ENCODE measurements at regions not wholly inside any gene's neighbourhood (a gene's known extent, or its start where the extent isn't known, plus 50 kb on each side); places are given as distances from the start of the nearest gene placed in this dataset.
"Not testable (repeated sequence)": the region's sequence is repeated elsewhere in the genome, so short reads cannot be mapped to it uniquely, and the experiment has no call there.

- H3K36me3 Mint-ChIP-seq, result peaks cover 2% of the 10 kb centered on the region
- H3K27ac Mint-ChIP-seq, result peak overlapping the region in 1 of 3 donors; percentile 63
- H3K4me1 Mint-ChIP-seq, result peaks cover 5% of the 10 kb centered on the region in 3 donors
- H3K27me3 Mint-ChIP-seq, result peaks cover 13% of the 10 kb centered on the region
- no peaks in the 10 kb centered on the region for H3K9me3 Mint-ChIP-seq
- no peak overlapping the region for H3K4me3 Mint-ChIP-seq
These were observed 71.1 kb upstream of the TMEM97 start for GRCh38 chr17:28247671-28248555.

GRCh38 chr17:28249706-28250105 lies 69.3 kb upstream of the TMEM97 start:
- peaks cover 5% of the 10 kb centered on the region in 3 donors for H3K4me1 Mint-ChIP-seq
- H3K27me3 Mint-ChIP-seq, result peaks cover 17% of the 10 kb centered on the region
- H3K4me3 Mint-ChIP-seq, result peak overlapping the region in 1 of 4 donors; percentile 12
- no peaks in the 10 kb centered on the region for H3K9me3 Mint-ChIP-seq
- peaks cover 2% of the 10 kb centered on the region for H3K36me3 Mint-ChIP-seq
- no peak overlapping the region for H3K27ac Mint-ChIP-seq

GRCh38 chr17:28252436-28252835 lies 66.6 kb upstream of the TMEM97 start:
- peaks cover 23% of the 10 kb centered on the region for H3K27me3 Mint-ChIP-seq
- peaks cover 2% of the 10 kb centered on the region for H3K36me3 Mint-ChIP-seq
- no peak overlapping the region for H3K27ac Mint-ChIP-seq

GRCh38 chr17:28253663-28254062 lies 65.3 kb upstream of the TMEM97 start:
- Mint-ChIP-seq H3K4me3 (peak overlapping the region in 1 of 4 donors; percentile 55), H3K27ac (no peak overlapping the region), H3K4me1 (peaks cover 5% of the 10 kb centered on the region in 3 donors), H3K9me3 (no peaks in the 10 kb centered on the region), H3K36me3 (peaks cover 2% of the 10 kb centered on the region), H3K27me3 (peaks cover 23% of the 10 kb centered on the region)

More at GRCh38 chr17:28252436-28252835, 66.6 kb upstream of the TMEM97 start:
- no peaks in the 10 kb centered on the region for H3K9me3 Mint-ChIP-seq
- H3K4me3 Mint-ChIP-seq, result no peak overlapping the region
- peaks cover 5% of the 10 kb centered on the region in 3 donors for H3K4me1 Mint-ChIP-seq

GRCh38 chr17:28255616-28256015 lies 63.4 kb upstream of the TMEM97 start:
- H3K9me3 Mint-ChIP-seq, result no peaks in the 10 kb centered on the region
- H3K27me3 Mint-ChIP-seq, result peaks cover 24% of the 10 kb centered on the region
- peaks cover 5% of the 10 kb centered on the region in 3 donors for H3K4me1 Mint-ChIP-seq
- H3K4me3 Mint-ChIP-seq, result no peak overlapping the region
- H3K36me3 Mint-ChIP-seq, result peaks cover 2% of the 10 kb centered on the region
- no peak overlapping the region for H3K27ac Mint-ChIP-seq

GRCh38 chr17:28256370-28256769 lies 62.6 kb upstream of the TMEM97 start:
- H3K9me3 Mint-ChIP-seq, result peaks cover 0 to 3% (median 0%) of the 10 kb centered on the region in 3 donors
- H3K27me3 Mint-ChIP-seq, result peaks cover 23% of the 10 kb centered on the region
- H3K4me1 Mint-ChIP-seq, result peaks cover 4 to 5% (median 5%) of the 10 kb centered on the region in 3 donors
- no peak overlapping the region for H3K27ac Mint-ChIP-seq
- no peak overlapping the region for H3K4me3 Mint-ChIP-seq
- peaks cover 2% of the 10 kb centered on the region for H3K36me3 Mint-ChIP-seq

GRCh38 chr17:28256881-28257280 lies 62.1 kb upstream of the TMEM97 start:
- Mint-ChIP-seq H3K4me1 (peaks cover 0 to 2% (median 1%) of the 10 kb centered on the region in 3 donors), H3K27me3 (peaks cover 19% of the 10 kb centered on the region), H3K36me3 (no peaks in the 10 kb centered on the region), H3K4me3 (no peak overlapping the region), H3K27ac (no peak overlapping the region), H3K9me3 (peaks cover 0 to 8% (median 4%) of the 10 kb centered on the region in 3 donors)

- peaks cover 14% of the 10 kb centered on the region for H3K27me3 Mint-ChIP-seq
- H3K27ac Mint-ChIP-seq, result no peak overlapping the region
- peaks cover 2 to 9% (median 8%) of the 10 kb centered on the region in 3 donors for H3K9me3 Mint-ChIP-seq
- no peaks in the 10 kb centered on the region for H3K36me3 Mint-ChIP-seq
- no peak overlapping the region for H3K4me3 Mint-ChIP-seq
- no peaks in the 10 kb centered on the region for H3K4me1 Mint-ChIP-seq
These were observed 60.6 kb upstream of the TMEM97 start for GRCh38 chr17:28258347-28258887.

- Mint-ChIP-seq H3K27ac (no peak overlapping the region), H3K27me3 (peaks cover 7% of the 10 kb centered on the region), H3K36me3 (no peaks in the 10 kb centered on the region), H3K4me3 (no peak overlapping the region), H3K9me3 (peaks cover 5 to 15% (median 8%) of the 10 kb centered on the region in 3 donors), H3K4me1 (no peaks in the 10 kb centered on the region)
These were observed 57.8 kb upstream of the TMEM97 start for GRCh38 chr17:28261219-28261618.

GRCh38 chr17:28262123-28262745 lies 56.8 kb upstream of the TMEM97 start:
- not testable (repeated sequence) for H3K36me3 Mint-ChIP-seq, H3K27ac Mint-ChIP-seq, H3K4me1 Mint-ChIP-seq, H3K27me3 Mint-ChIP-seq, H3K4me3 Mint-ChIP-seq
- H3K9me3 Mint-ChIP-seq, result peaks cover 5 to 15% (median 8%) of the 10 kb centered on the region in 3 donors

GRCh38 chr17:28264902-28265548 lies 54.0 kb upstream of the TMEM97 start:
- not testable (repeated sequence) for H3K27me3 Mint-ChIP-seq, H3K4me3 Mint-ChIP-seq, H3K4me1 Mint-ChIP-seq, H3K36me3 Mint-ChIP-seq, H3K27ac Mint-ChIP-seq
- peaks cover 5 to 15% (median 10%) of the 10 kb centered on the region in 3 donors for H3K9me3 Mint-ChIP-seq

- H3K36me3 Mint-ChIP-seq, H3K4me3 Mint-ChIP-seq, H3K4me1 Mint-ChIP-seq: not testable (repeated sequence)
- Mint-ChIP-seq H3K27me3 (peaks cover 13% of the 10 kb centered on the region), H3K27ac (peak overlapping the region in 1 of 3 donors; percentile 24), H3K9me3 (peaks cover 5 to 15% (median 10%) of the 10 kb centered on the region in 3 donors)
These were observed 53.0 kb upstream of the TMEM97 start for GRCh38 chr17:28265856-28266546.

GRCh38 chr17:28266547-28266920 lies 52.5 kb upstream of the TMEM97 start:
- Mint-ChIP-seq H3K27me3 (peaks cover 16% of the 10 kb centered on the region), H3K27ac (peak overlapping the region in 1 of 3 donors; percentile 24), H3K9me3 (peaks cover 5 to 14% (median 6%) of the 10 kb centered on the region in 3 donors)
- H3K36me3 Mint-ChIP-seq, H3K4me1 Mint-ChIP-seq, H3K4me3 Mint-ChIP-seq: not testable (repeated sequence)

GRCh38 chr17:28266926-28267719 lies 51.9 kb upstream of the TMEM97 start:
- H3K27ac Mint-ChIP-seq, H3K4me1 Mint-ChIP-seq, H3K36me3 Mint-ChIP-seq: not testable (repeated sequence)
- Mint-ChIP-seq H3K27me3 (peaks cover 22% of the 10 kb centered on the region), H3K9me3 (peaks cover 2 to 10% (median 5%) of the 10 kb centered on the region in 3 donors), H3K4me3 (peak overlapping the region in 1 of 4 donors; percentile 47)
